LHCN-M2 (cell line): ENCODE measurements at regions not wholly inside any gene's neighbourhood (a gene's known extent, or its start where the extent isn't known, plus 50 kb on each side); places are given as distances from the start of the nearest gene placed in this dataset.
A peak's percentile ranks its signal among the peaks of the same experiment; 100 is the strongest.
"Not testable (repeated sequence)": the region's sequence is repeated elsewhere in the genome, so short reads cannot be mapped to it uniquely, and the experiment has no call there.

Source experiments
- DNase-seq: peaks from one replicate; pipeline ENCODE4 v3.0.0-alpha.2; 2012; ENCODE audit warnings: low read depth

GRCh38 chr3:172579753-172580152 is 56.5 kb upstream of the TNFSF10 start:
- DNase-seq = not testable (repeated sequence)

- not testable (repeated sequence) for DNase-seq
These were observed 55.5 kb upstream of the TNFSF10 start for GRCh38 chr3:172578714-172579113.

DNA sequence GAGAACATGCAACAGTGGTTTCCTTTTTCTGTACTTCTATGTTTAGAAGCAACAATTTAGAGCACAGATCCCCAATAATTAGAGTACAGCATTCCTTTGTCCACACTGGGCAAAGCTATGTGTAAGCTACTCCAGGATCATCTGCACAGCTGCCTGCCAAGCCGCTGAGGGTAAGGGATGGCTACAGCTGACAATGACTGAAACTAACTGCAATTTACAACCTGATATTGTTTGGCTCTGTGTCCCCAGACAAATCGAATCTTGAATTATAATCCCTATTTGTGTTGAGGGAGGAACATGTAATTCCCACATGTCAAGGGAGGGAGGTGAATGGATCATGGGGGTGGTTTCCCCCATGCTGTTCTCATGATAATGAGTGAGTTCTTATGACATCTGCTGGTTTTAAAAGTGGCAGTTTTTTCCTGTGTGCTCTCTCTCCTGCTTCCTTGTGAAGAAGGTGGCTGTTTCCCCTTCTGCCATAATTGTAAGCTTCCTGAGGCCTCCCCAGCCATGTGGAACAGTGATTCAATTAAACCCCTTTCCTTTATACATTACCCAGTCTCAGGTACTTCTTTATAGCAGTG is 54.8 kb upstream of the TNFSF10 start:
- DNase-seq = peak; percentile 35

DNA sequence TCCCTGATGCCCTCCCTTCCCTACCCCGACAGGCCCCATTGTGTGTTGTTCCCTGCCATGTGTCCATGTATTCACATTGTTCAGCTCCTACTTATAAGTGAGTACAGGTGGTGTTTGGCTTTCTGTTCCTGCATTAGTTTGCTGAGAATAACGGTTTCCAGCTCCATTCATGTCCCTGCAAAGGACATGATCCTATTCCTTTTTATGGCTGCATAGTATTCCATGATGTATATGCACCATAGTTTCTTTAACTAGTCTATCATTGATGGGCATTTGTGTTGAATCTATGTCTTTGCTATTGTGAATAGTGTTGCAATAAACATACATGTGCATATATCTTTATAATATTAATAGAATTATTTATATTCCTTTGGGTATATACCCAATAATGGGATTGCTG is 52.1 kb upstream of the TNFSF10 start:
- DNase-seq = no peak

GRCh38 chr3:172573422-172573821 is 50.2 kb upstream of the TNFSF10 start:
- DNase-seq = no peak
